ENCODE measurements at regions not wholly inside any gene's neighbourhood (a gene's known extent, or its start where the extent isn't known, plus 50 kb on each side); places are given as distances from the start of the nearest gene placed in this dataset.

- Mint-ChIP-seq H3K27ac (no peak overlapping the region), H3K36me3 (peaks cover 0 to 2% of the 10 kb centered on the region in 2 donors), H3K27me3 (peaks cover 42 to 44% of the 10 kb centered on the region in 2 donors), H3K4me1 (peaks cover 0 to 5% of the 10 kb centered on the region in 2 donors), H3K4me3 (no peak overlapping the region), H3K9me3 (no peaks in the 10 kb centered on the region)
- DNase-seq = no peak
- no peak for ATAC-seq (replicated peaks)
These were observed 504.4 kb downstream of the MN1 start for GRCh38 chr22:27297125-27297524.

DNA sequence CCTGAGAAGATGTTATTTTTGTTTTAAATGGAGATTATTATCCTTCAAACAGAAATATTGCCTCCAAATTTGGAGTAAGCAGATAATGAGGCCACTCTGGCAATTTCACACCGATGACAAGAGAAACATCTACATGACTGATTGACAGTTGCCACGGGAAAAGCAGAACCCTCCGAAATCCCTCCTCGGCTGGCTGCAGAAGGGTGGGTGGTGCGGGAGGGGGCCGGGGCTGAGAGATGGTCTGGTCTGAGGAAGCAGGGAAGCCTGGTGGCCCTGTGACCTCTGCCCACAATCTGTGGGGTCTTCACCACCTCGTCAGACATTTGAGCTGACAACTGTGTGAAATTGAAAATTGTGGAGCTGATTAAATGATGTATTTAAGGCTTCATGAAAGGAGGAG lies 503.2 kb downstream of the MN1 start:
- Mint-ChIP-seq H3K4me3 (no peak overlapping the region), H3K27me3 (peaks cover 42 to 44% of the 10 kb centered on the region in 2 donors), H3K27ac (no peak overlapping the region), H3K9me3 (no peaks in the 10 kb centered on the region), H3K36me3 (peaks cover 0 to 2% of the 10 kb centered on the region in 2 donors), H3K4me1 (peaks cover 0 to 5% of the 10 kb centered on the region in 2 donors)
- ATAC-seq (replicated peaks) (no peak), DNase-seq (no peak)

GRCh38 chr22:27298742-27299141 lies 502.8 kb downstream of the MN1 start:
- DNase-seq = no peak
- no peak for ATAC-seq (replicated peaks)
- peaks cover 44 to 45% of the 10 kb centered on the region in 2 donors for H3K27me3 Mint-ChIP-seq
- no peak overlapping the region for H3K4me3 Mint-ChIP-seq
- H3K27ac Mint-ChIP-seq = no peak overlapping the region
- H3K9me3 Mint-ChIP-seq = peaks cover 0 to 2% of the 10 kb centered on the region in 2 donors
- H3K36me3 Mint-ChIP-seq = peaks cover 0 to 2% of the 10 kb centered on the region in 2 donors
- peaks cover 0 to 5% of the 10 kb centered on the region in 2 donors for H3K4me1 Mint-ChIP-seq

DNA sequence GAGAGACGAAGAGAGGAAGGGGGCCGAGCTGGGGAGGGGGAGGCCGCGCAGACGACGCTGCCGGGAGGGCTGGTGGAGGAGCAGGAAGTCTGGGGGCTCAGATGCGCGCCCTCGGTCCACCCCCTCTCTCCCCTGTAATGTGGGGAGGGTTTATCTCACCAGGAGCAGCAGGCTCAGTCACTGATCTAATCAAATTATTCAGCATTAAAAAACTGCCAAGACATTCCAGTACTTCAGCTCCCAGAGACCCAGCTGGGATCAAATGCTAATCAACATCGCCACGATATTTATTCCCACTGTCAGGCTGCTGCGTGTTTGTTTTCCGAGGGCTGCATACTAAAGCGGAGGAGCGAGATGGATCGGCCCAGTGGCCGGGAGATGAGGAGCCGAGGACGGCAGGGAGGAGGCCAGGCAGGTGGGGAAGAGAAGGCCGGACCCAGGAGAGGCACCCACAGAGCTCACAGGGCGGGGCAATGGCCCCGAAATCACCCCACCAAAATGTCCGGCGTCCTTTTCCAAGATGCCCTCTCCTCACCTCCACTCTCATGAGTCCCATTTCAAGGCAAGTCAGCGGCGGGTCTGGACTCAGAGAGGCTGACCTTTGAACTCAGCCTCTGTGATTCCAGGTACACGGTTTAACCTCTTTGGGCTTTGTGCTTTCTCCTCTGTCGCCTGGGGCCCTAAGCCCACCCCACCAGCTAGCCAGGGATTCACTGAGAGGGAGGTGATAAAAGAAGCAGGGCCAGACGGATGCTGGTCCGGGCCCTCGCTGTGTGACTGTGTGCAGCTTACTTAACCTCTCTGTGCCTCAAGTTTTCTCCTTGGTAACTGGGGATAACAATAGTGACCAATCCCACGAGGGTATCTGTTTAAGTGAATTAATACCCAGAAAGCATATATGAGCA lies 502.1 kb downstream of the MN1 start:
- Mint-ChIP-seq H3K4me1 (peaks cover 0 to 5% of the 10 kb centered on the region in 2 donors), H3K36me3 (peaks cover 0 to 2% of the 10 kb centered on the region in 2 donors), H3K27ac (no peak overlapping the region), H3K9me3 (peaks cover 0 to 3% of the 10 kb centered on the region in 2 donors), H3K27me3 (peaks cover 45 to 47% of the 10 kb centered on the region in 2 donors), H3K4me3 (no peak overlapping the region)
- ATAC-seq (replicated peaks) (no peak), DNase-seq (no peak)

- Mint-ChIP-seq H3K36me3 (peaks cover 0 to 2% of the 10 kb centered on the region in 2 donors), H3K9me3 (peaks cover 0 to 3% of the 10 kb centered on the region in 2 donors), H3K27ac (no peak overlapping the region), H3K4me1 (peaks cover 0 to 5% of the 10 kb centered on the region in 2 donors), H3K27me3 (peaks cover 40 to 48% of the 10 kb centered on the region in 2 donors), H3K4me3 (no peak overlapping the region)
- ATAC-seq (replicated peaks) (no peak), DNase-seq (no peak)
These were observed 500.8 kb downstream of the MN1 start for GRCh38 chr22:27300536-27301285.

GRCh38 chr22:27302501-27302900 lies 499.1 kb downstream of the MN1 start:
- Mint-ChIP-seq H3K36me3 (peaks cover 0 to 2% of the 10 kb centered on the region in 2 donors), H3K9me3 (peaks cover 0 to 3% of the 10 kb centered on the region in 2 donors), H3K27me3 (peaks cover 29 to 31% of the 10 kb centered on the region in 2 donors), H3K4me1 (peaks cover 0 to 5% of the 10 kb centered on the region in 2 donors), H3K4me3 (no peak overlapping the region), H3K27ac (no peak overlapping the region)
- DNase-seq (no peak), ATAC-seq (replicated peaks) (no peak)

DNA sequence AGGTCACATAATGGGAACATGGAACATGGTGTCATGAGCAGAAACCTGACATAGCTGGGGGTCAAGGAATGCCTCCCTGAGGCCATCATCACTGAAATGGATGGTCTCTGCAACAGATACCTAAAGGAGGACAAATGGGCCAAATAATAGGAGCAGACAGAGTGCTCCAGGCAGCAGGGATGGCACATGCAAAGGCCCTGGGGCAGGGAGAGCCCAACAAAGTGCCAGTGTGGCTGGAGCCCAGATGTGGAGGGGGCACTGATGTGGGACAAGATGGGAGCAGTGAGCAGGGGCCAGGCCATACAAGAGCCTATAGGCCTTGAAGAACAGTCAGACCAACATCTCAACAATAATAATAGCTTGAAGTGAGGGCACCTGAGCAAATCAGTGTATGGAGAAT lies 497.8 kb downstream of the MN1 start:
- Mint-ChIP-seq H3K9me3 (peaks cover 2 to 4% of the 10 kb centered on the region in 2 donors), H3K27me3 (peaks cover 18 to 23% of the 10 kb centered on the region in 2 donors), H3K4me3 (no peak overlapping the region), H3K27ac (no peak overlapping the region), H3K4me1 (peaks cover 0 to 4% of the 10 kb centered on the region in 2 donors), H3K36me3 (peaks cover 0 to 2% of the 10 kb centered on the region in 2 donors)
- no peak for DNase-seq
- ATAC-seq (replicated peaks) = no peak

- ATAC-seq (replicated peaks) (no peak), DNase-seq (no peak)
- Mint-ChIP-seq H3K27me3 (peaks cover 12 to 24% of the 10 kb centered on the region in 2 donors), H3K27ac (no peak overlapping the region), H3K4me3 (no peak overlapping the region), H3K36me3 (no peaks in the 10 kb centered on the region), H3K4me1 (no peaks in the 10 kb centered on the region), H3K9me3 (peaks cover 4 to 5% of the 10 kb centered on the region in 2 donors)
These were observed 494.8 kb downstream of the MN1 start for GRCh38 chr22:27306771-27307170.

DNA sequence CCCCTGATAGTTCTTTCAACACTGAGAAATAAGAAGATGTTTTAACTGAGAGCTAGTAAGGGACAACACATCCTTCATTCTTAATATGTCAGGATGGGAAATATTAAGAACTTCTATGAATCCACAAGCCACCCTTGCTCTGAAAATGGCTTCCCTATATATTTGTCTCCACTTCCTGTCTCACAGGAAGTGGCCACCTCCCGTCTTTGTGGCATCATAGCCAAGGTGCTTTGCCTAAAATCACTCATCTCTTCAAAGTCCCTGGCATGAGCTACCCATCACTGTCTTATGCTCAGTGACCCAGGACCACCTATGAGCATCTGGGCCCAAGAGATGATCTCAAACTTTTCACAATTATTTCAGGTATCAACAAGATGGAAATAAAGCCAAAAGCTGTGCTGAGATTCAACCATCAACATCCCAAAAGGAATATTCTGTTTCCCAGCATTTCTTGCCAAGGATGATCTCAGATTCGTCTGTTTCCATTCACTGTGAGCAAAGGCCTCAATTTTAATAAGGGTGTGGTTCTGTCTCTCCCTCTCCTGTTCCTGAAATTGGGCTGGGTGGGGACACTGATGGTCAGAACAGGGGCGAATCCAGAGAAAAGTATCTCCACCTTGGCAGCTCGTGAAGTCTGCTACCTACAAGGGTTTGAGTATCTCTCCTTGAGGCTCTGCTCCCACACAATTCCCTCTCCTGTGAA lies 493.9 kb downstream of the MN1 start:
- Mint-ChIP-seq H3K4me1 (no peaks in the 10 kb centered on the region), H3K36me3 (no peaks in the 10 kb centered on the region), H3K27me3 (peaks cover 9 to 24% of the 10 kb centered on the region in 2 donors), H3K4me3 (no peak overlapping the region), H3K27ac (no peak overlapping the region), H3K9me3 (peaks cover 4 to 5% of the 10 kb centered on the region in 2 donors)
- DNase-seq (no peak), ATAC-seq (replicated peaks) (no peak)

DNA sequence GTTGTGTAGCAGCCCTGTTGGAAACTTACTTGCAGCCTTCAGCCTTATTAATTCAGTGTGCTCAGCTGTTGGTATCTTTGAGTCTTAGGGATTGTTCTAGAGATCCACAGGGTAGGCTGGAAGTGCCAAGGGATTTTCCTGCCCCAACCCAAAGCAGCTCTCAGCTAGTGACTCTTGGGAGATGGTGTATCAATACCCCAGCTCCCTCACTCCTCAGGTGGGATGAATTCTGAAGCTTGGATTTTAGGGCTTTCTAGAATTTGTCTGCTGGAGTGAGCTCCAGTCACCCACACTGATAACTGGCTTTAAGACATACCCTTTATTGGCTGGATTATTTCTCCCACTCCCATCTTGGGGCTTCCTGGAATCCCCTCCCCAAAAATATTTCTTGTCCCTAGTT lies 493.0 kb downstream of the MN1 start:
- Mint-ChIP-seq H3K4me3 (no peak overlapping the region), H3K27ac (no peak overlapping the region), H3K4me1 (no peaks in the 10 kb centered on the region), H3K9me3 (peaks cover 4 to 5% of the 10 kb centered on the region in 2 donors), H3K36me3 (no peaks in the 10 kb centered on the region), H3K27me3 (peaks cover 9 to 24% of the 10 kb centered on the region in 2 donors)
- ATAC-seq (replicated peaks) (no peak), DNase-seq (no peak)

DNA sequence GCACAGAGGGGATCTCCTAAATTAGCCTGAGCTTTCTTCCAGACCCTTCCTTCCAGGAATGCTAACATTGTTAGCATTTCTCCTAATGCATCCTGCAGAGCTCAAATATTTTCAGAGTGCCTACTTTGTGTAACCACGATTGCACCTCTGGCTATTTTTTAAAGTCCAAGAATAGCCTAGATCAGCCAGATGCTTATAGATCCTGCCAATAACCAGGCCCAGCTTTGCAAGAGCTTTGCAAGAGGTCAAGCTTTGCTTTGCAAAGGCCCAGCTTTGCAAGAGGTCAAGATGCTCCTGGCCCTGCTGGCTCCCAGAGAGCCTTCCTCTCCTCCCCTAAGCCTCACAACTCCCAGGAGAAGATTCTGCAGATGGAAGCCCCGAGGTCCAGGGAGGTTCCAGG lies 491.9 kb downstream of the MN1 start:
- Mint-ChIP-seq H3K4me3 (no peak overlapping the region), H3K9me3 (peaks cover 1 to 5% of the 10 kb centered on the region in 2 donors), H3K27ac (no peak overlapping the region), H3K4me1 (no peaks in the 10 kb centered on the region), H3K36me3 (no peaks in the 10 kb centered on the region), H3K27me3 (peaks cover 6 to 20% of the 10 kb centered on the region in 2 donors)
- DNase-seq (no peak), ATAC-seq (replicated peaks) (no peak)

- Mint-ChIP-seq H3K27me3 (peaks cover 13 to 26% of the 10 kb centered on the region in 2 donors), H3K4me3 (no peak overlapping the region), H3K9me3 (peaks cover 1 to 5% of the 10 kb centered on the region in 2 donors)
These were observed 490.4 kb downstream of the MN1 start for GRCh38 chr22:27310966-27311697.

GRCh38 chr22:27311698-27312550 lies 489.6 kb downstream of the MN1 start:
- no peaks in the 10 kb centered on the region for H3K4me1 Mint-ChIP-seq
- H3K4me3 Mint-ChIP-seq = no peak overlapping the region
- H3K36me3 Mint-ChIP-seq = no peaks in the 10 kb centered on the region
- ATAC-seq (replicated peaks) = no peak
- H3K9me3 Mint-ChIP-seq = peaks cover 1 to 5% of the 10 kb centered on the region in 2 donors
- no peak for DNase-seq
- H3K27ac Mint-ChIP-seq = no peak overlapping the region
- H3K27me3 Mint-ChIP-seq = peaks cover 19 to 27% of the 10 kb centered on the region in 2 donors

More at GRCh38 chr22:27310966-27311697, 490.4 kb downstream of the MN1 start:
- H3K4me1 Mint-ChIP-seq = no peaks in the 10 kb centered on the region
- ATAC-seq (replicated peaks) = no peak
- H3K36me3 Mint-ChIP-seq = no peaks in the 10 kb centered on the region
- no peak overlapping the region for H3K27ac Mint-ChIP-seq
- DNase-seq = no peak

All from stimulated activated naive B cell treated with anti-CD40 and anti-IgM and Interleukin-4, amounts not matched to agents 10 μg/mL and 1 μg/mL and 100 μg/mL, for 72 hours (primary cell).